ENCODE measurements at regions not wholly inside any gene's neighbourhood (a gene's known extent, or its start where the extent isn't known, plus 50 kb on each side); places are given as distances from the start of the nearest gene placed in this dataset.

DNA sequence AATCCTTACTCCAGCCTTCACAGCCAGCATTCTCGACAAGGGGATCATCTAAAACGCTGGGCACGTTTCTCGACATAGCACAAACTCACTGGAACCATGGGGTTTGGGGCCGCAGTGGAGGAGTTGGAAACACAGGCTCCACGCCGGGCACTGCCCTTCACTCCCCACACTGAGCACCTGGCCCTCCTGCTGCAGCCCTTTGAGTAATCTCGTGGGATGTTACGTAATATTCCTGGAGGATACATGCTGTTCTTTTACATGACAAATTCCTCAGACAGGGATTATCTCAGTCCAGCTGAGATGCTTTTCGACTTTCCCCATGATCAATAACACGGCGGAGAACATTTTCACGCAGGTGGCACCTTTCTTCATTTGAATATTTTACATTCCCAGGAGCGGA lies 408.0 kb downstream of the SHANK2 start:
- Histone ChIP-seq H3K27me3 (replicated peaks in 2 of 5; ENCODE audit: control insufficient read depth in 4 of 5, insufficient read depth in 5 of 5, low read length in 4 of 5) (peaks cover 0 to 30% (median 3%) of the 10 kb centered on the region in 5 experiments), H3K9me3 (ENCODE audit: control extremely low read depth in 1 of 5, control insufficient read depth in 4 of 5, insufficient read depth in 2 of 5, low read depth in 1 of 5, low read length in 4 of 5) (peaks cover 0 to 1% (median 0%) of the 10 kb centered on the region in 5 experiments), H3K4me3 (ENCODE audit: control insufficient read depth in 1 of 7, extremely low read depth in 1 of 7, insufficient read depth in 4 of 7, low read depth in 2 of 7, low read length in 6 of 7) (no peak overlapping the region), H3K36me3 (ENCODE audit: control insufficient read depth in 4 of 4, insufficient read depth in 4 of 4, low read length in 3 of 4) (no peaks in the 10 kb centered on the region), H3K4me1 (ENCODE audit: control extremely low read depth in 1 of 4, control insufficient read depth in 4 of 4, insufficient read depth in 4 of 4, low read length in 3 of 4) (peaks cover 0 to 1% (median 0%) of the 10 kb centered on the region in 4 experiments), H3K27ac (ENCODE audit: insufficient read depth in 1 of 2, low read depth in 1 of 2, low read length in 2 of 2, poor library complexity in 1 of 2, severe bottlenecking in 2 of 2) (no peak overlapping the region)
- CTCF ChIA-PET: no interaction called here
- no peak for DNase-seq
- 88% methylated on average over 14 of the region's 14 CpGs for WGBS (ENCODE audit: insufficient coverage)
- POLR2A ChIA-PET: interaction anchor here (0.6 kb wide), 1 partner anchor 1313 kb away, joined by 5 read pairs; no protein-coding TSS in a partner anchor

DNA sequence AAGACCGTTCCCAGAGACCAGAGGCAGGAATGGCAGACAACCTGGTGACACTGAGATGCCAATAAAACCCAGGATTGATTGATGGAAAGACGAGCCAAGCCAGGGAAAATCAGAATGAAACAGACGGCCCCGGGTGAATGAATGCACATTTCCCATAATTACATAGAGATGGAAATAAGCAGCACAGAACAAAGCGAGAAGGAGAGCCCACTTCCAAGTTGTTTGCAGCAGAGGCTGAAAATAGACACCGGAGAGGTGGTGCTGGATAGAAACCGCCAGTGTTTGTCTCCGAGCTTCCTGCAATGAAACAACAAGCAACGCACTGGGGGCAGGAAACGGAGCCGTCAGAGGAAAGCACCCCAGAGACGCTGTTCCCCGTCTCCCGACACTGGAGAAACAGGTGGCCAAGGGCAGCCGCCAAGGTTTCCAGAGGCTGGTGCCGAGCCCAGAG lies 406.8 kb downstream of the SHANK2 start:
- Histone ChIP-seq H3K4me3 (ENCODE audit: control insufficient read depth in 1 of 7, extremely low read depth in 1 of 7, insufficient read depth in 4 of 7, low read depth in 2 of 7, low read length in 6 of 7) (no peak overlapping the region), H3K27me3 (replicated peaks in 2 of 5; ENCODE audit: control insufficient read depth in 4 of 5, insufficient read depth in 5 of 5, low read length in 4 of 5) (peaks cover 0 to 30% (median 3%) of the 10 kb centered on the region in 5 experiments), H3K36me3 (ENCODE audit: control insufficient read depth in 4 of 4, insufficient read depth in 4 of 4, low read length in 3 of 4) (no peaks in the 10 kb centered on the region), H3K9me3 (ENCODE audit: control extremely low read depth in 1 of 5, control insufficient read depth in 4 of 5, insufficient read depth in 2 of 5, low read depth in 1 of 5, low read length in 4 of 5) (peaks cover 0 to 8% (median 0%) of the 10 kb centered on the region in 5 experiments), H3K27ac (ENCODE audit: insufficient read depth in 1 of 2, low read depth in 1 of 2, low read length in 2 of 2, poor library complexity in 1 of 2, severe bottlenecking in 2 of 2) (no peak overlapping the region), H3K4me1 (ENCODE audit: control extremely low read depth in 1 of 4, control insufficient read depth in 4 of 4, insufficient read depth in 4 of 4, low read length in 3 of 4) (peaks cover 0 to 1% (median 0%) of the 10 kb centered on the region in 4 experiments)
- no peak for DNase-seq
- CTCF ChIA-PET: no interaction called here
- 31% methylated on average over 11 of the region's 16 CpGs for WGBS (ENCODE audit: insufficient coverage)
- POLR2A ChIA-PET: no interaction called here

DNA sequence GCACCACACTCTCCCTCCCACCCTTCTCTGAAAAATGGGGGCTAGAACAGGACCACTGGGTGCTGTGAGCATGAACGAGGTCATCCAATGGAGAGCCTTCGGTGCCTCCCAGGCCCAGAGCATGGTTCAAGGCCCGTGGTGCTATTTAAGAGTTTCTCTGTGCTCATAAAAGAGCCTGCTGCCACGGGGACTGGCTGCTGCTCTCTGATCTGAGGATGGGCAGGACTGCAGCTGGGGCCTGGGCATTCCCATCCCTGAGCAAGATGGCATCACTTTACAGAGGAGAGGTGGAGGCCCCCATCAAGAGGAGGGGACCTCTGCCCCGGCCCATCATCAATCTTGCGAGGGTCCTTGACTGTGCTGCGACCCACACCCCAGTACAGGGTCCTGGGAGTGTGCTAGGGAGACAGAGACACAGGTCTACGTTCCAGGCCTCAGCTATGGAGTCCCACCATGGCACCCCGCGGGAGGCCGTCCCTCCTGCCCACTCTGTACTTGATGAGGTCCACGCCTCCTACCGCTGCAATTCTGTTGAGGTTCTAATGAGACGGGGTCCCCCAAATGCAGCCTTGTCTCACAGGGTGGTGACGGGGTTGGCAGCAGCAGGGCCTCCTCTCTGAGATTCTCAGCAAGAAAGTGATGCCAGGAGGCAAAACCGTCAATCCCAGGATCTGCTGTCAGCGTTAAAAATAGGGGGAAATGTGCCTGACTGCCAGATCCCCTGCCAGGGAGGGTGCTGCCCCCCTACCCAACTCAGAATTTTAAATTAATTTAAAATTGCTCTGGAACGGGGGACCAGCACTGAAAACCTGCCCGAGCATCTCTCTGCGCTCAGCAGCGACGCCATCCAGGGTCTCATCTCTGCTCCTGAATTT lies 405.4 kb downstream of the SHANK2 start:
- Histone ChIP-seq H3K36me3 (ENCODE audit: control insufficient read depth in 4 of 4, insufficient read depth in 4 of 4, low read length in 3 of 4) (no peaks in the 10 kb centered on the region), H3K4me1 (ENCODE audit: control extremely low read depth in 1 of 4, control insufficient read depth in 4 of 4, insufficient read depth in 4 of 4, low read length in 3 of 4) (peaks cover 0 to 1% (median 0%) of the 10 kb centered on the region in 4 experiments), H3K27me3 (replicated peaks in 2 of 5; ENCODE audit: control insufficient read depth in 4 of 5, insufficient read depth in 5 of 5, low read length in 4 of 5) (peaks cover 0 to 30% (median 3%) of the 10 kb centered on the region in 5 experiments), H3K9me3 (ENCODE audit: control extremely low read depth in 1 of 5, control insufficient read depth in 4 of 5, insufficient read depth in 2 of 5, low read depth in 1 of 5, low read length in 4 of 5) (peaks cover 0 to 8% (median 0%) of the 10 kb centered on the region in 5 experiments), H3K4me3 (ENCODE audit: control insufficient read depth in 1 of 7, extremely low read depth in 1 of 7, insufficient read depth in 4 of 7, low read depth in 2 of 7, low read length in 6 of 7) (no peak overlapping the region), H3K27ac (ENCODE audit: insufficient read depth in 1 of 2, low read depth in 1 of 2, low read length in 2 of 2, poor library complexity in 1 of 2, severe bottlenecking in 2 of 2) (no peak overlapping the region)
- no peak for DNase-seq
- 98% methylated on average over 21 of the region's 22 CpGs for WGBS (ENCODE audit: insufficient coverage)
- ChIA-PET POLR2A (no interaction called here), CTCF (no interaction called here)

DNA sequence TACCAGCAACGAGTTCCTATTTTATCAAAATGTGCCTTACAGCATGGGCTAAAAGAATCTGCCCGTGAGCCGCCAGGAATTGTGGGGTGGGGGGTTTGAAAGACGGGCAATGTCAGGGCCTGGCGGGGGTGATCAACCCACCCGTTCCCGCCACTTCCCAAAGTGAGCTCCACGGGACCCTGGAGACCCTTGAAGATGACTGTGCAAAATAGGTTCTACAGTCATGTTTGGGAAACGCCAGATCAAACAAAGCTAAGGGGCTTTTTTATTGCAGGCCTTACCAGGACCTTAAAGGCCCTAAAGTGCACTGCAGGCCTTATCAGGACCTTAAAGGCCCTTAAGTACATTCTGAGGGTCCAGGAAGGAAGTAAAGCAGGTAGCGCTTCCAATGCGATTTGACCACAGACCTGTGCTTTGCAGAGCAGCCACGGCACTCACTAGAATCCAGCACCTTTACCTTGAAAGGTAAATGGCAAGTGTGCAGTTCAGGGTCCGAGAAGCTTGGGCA lies 404.1 kb downstream of the SHANK2 start:
- no peak for DNase-seq
- Histone ChIP-seq H3K9me3 (ENCODE audit: control extremely low read depth in 1 of 5, control insufficient read depth in 4 of 5, insufficient read depth in 2 of 5, low read depth in 1 of 5, low read length in 4 of 5) (peaks cover 0 to 8% (median 0%) of the 10 kb centered on the region in 5 experiments), H3K27me3 (replicated peaks in 2 of 5; ENCODE audit: control insufficient read depth in 4 of 5, insufficient read depth in 5 of 5, low read length in 4 of 5) (peaks cover 0 to 30% (median 3%) of the 10 kb centered on the region in 5 experiments), H3K36me3 (ENCODE audit: control insufficient read depth in 4 of 4, insufficient read depth in 4 of 4, low read length in 3 of 4) (no peaks in the 10 kb centered on the region), H3K4me1 (ENCODE audit: control extremely low read depth in 1 of 4, control insufficient read depth in 4 of 4, insufficient read depth in 4 of 4, low read length in 3 of 4) (peaks cover 0 to 1% (median 0%) of the 10 kb centered on the region in 4 experiments), H3K27ac (ENCODE audit: insufficient read depth in 1 of 2, low read depth in 1 of 2, low read length in 2 of 2, poor library complexity in 1 of 2, severe bottlenecking in 2 of 2) (no peak overlapping the region), H3K4me3 (ENCODE audit: control insufficient read depth in 1 of 7, extremely low read depth in 1 of 7, insufficient read depth in 4 of 7, low read depth in 2 of 7, low read length in 6 of 7) (no peak overlapping the region)
- WGBS (ENCODE audit: insufficient coverage): 86% methylated on average over 10 of the region's 13 CpGs
- ChIA-PET CTCF (no interaction called here), POLR2A (no interaction called here)

DNA sequence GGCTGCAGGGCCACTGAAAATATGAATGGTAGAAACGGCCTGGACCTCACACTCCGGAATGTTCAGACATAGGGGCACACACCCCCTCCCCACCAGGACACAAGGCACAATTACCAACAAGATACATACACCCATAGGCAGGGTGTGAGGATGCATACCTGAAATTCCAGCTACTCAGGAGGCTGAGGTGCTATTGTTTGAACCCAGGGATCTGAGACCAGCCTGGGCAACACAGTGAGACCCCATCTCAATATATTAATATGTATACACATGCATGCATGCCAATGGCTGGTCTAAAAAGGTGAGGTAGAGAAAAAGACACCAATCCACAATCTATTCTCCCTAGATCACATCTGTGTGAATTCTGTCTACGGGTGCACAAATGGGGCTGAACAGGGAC lies 403.3 kb downstream of the SHANK2 start:
- Histone ChIP-seq H3K27ac (ENCODE audit: insufficient read depth in 1 of 2, low read depth in 1 of 2, low read length in 2 of 2, poor library complexity in 1 of 2, severe bottlenecking in 2 of 2) (no peak overlapping the region), H3K36me3 (ENCODE audit: control insufficient read depth in 4 of 4, insufficient read depth in 4 of 4, low read length in 3 of 4) (no peaks in the 10 kb centered on the region), H3K9me3 (ENCODE audit: control extremely low read depth in 1 of 5, control insufficient read depth in 4 of 5, insufficient read depth in 2 of 5, low read depth in 1 of 5, low read length in 4 of 5) (peaks cover 0 to 8% (median 0%) of the 10 kb centered on the region in 5 experiments), H3K4me1 (ENCODE audit: control extremely low read depth in 1 of 4, control insufficient read depth in 4 of 4, insufficient read depth in 4 of 4, low read length in 3 of 4) (peaks cover 0 to 1% (median 0%) of the 10 kb centered on the region in 4 experiments), H3K4me3 (ENCODE audit: control insufficient read depth in 1 of 7, extremely low read depth in 1 of 7, insufficient read depth in 4 of 7, low read depth in 2 of 7, low read length in 6 of 7) (no peak overlapping the region), H3K27me3 (replicated peaks in 2 of 5; ENCODE audit: control insufficient read depth in 4 of 5, insufficient read depth in 5 of 5, low read length in 4 of 5) (peaks cover 0 to 27% (median 3%) of the 10 kb centered on the region in 5 experiments)
- no peak for DNase-seq
- ChIA-PET CTCF (no interaction called here), POLR2A (no interaction called here)
- WGBS (ENCODE audit: insufficient coverage): 100% methylated on average over 1 of the region's 3 CpGs

DNA sequence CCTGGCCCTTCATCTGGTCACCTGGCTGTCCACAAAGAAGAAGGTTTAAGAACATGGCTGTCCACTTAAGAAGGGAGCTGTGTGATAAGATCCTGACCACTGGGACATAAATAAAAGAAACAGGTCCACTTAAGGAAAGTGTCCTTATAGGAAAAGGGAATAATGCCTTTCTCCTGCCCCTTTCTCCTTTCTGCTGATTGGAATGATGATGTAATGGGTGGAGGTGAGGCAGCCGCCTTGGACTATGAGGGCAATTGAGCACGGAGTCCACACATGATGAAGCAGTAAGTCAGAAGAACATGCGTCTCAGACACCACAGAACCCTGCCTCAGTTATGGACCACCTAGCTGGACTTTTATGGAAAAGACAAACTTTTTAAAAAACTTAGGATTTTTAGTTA lies 401.1 kb downstream of the SHANK2 start:
- ChIA-PET POLR2A (interaction anchor here (0.7 kb wide), 1 partner anchor 393 kb away, joined by 3 read pairs; no protein-coding TSS in a partner anchor), CTCF (no interaction called here)

DNA sequence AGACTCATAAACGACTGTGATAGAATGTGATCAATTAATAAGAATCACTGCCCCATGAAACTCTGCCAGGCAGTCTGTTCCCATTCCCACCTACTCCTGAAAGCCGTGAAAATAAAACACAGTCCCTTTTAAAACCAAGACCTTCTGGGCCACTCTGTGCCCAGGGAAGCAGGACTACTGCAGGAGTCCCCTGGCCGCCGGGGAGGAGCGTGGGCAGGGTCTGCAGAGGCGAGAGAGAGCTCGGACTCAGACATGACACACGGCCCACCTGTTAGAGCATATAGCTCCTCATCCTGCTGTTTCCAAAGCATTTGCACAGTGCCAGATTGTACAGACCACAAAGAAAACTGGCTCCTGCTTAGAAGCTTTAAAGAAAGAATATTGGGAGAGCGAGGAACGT lies 400.5 kb downstream of the SHANK2 start:
- WGBS (ENCODE audit: insufficient coverage): 100% methylated on average over 10 of the region's 10 CpGs

More for the DNA sequence above, 401.1 kb downstream of the SHANK2 start:
- Histone ChIP-seq H3K4me1 (ENCODE audit: control extremely low read depth in 1 of 4, control insufficient read depth in 4 of 4, insufficient read depth in 4 of 4, low read length in 3 of 4) (no peaks in the 10 kb centered on the region), H3K27me3 (replicated peaks in 2 of 5; ENCODE audit: control insufficient read depth in 4 of 5, insufficient read depth in 5 of 5, low read length in 4 of 5) (peaks cover 0 to 8% (median 0%) of the 10 kb centered on the region in 5 experiments), H3K4me3 (ENCODE audit: control insufficient read depth in 1 of 7, extremely low read depth in 1 of 7, insufficient read depth in 4 of 7, low read depth in 2 of 7, low read length in 6 of 7) (no peak overlapping the region), H3K9me3 (ENCODE audit: control extremely low read depth in 1 of 5, control insufficient read depth in 4 of 5, insufficient read depth in 2 of 5, low read depth in 1 of 5, low read length in 4 of 5) (peaks cover 0 to 8% (median 0%) of the 10 kb centered on the region in 5 experiments), H3K36me3 (ENCODE audit: control insufficient read depth in 4 of 4, insufficient read depth in 4 of 4, low read length in 3 of 4) (no peaks in the 10 kb centered on the region), H3K27ac (ENCODE audit: insufficient read depth in 1 of 2, low read depth in 1 of 2, low read length in 2 of 2, poor library complexity in 1 of 2, severe bottlenecking in 2 of 2) (no peak overlapping the region)
- no peak for DNase-seq
- WGBS (ENCODE audit: insufficient coverage): 100% methylated on average over 2 of the region's 3 CpGs

More for the DNA sequence above, 400.5 kb downstream of the SHANK2 start:
- H3K9me3 ChIP-seq (ENCODE audit: control extremely low read depth in 1 of 5, control insufficient read depth in 4 of 5, insufficient read depth in 2 of 5, low read depth in 1 of 5, low read length in 4 of 5): peaks cover 0 to 8% (median 0%) of the 10 kb centered on the region in 5 experiments
- DNase-seq: no peak
- H3K36me3 ChIP-seq (ENCODE audit: control insufficient read depth in 4 of 4, insufficient read depth in 4 of 4, low read length in 3 of 4): no peaks in the 10 kb centered on the region
- no peak overlapping the region for H3K27ac ChIP-seq (ENCODE audit: insufficient read depth in 1 of 2, low read depth in 1 of 2, low read length in 2 of 2, poor library complexity in 1 of 2, severe bottlenecking in 2 of 2)
- H3K4me1 ChIP-seq (ENCODE audit: control extremely low read depth in 1 of 4, control insufficient read depth in 4 of 4, insufficient read depth in 4 of 4, low read length in 3 of 4): no peaks in the 10 kb centered on the region
- H3K4me3 ChIP-seq (ENCODE audit: control insufficient read depth in 1 of 7, extremely low read depth in 1 of 7, insufficient read depth in 4 of 7, low read depth in 2 of 7, low read length in 6 of 7): no peak overlapping the region
- peaks cover 0 to 4% (median 0%) of the 10 kb centered on the region in 5 experiments for H3K27me3 ChIP-seq (replicated peaks in 2 of 5; ENCODE audit: control insufficient read depth in 4 of 5, insufficient read depth in 5 of 5, low read length in 4 of 5)
- ChIA-PET CTCF (no interaction called here), POLR2A (no interaction called here)
